ENCODE measurements at regions not wholly inside any gene's neighbourhood (a gene's known extent, or its start where the extent isn't known, plus 50 kb on each side); places are given as distances from the start of the nearest gene placed in this dataset.

DNA sequence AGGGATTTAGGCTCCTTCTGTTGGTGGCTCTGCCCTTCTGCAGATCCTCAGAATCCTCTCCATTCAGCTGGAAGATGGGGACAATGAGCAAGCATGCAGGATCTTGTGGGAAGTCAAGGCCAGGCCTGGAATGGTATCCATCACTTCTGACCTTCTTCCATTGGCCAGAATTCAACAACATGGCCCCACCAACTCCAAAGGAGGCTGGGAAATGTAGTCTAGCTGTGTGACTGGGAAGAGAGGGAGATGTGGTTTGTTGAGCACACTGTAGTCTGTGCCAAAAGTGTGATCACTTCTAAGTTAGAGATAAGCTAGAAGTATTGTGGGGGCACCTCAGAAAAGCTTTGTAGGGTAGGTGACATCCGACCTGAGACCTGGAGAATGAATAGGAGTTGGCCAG lies 60.4 kb upstream of the WNT4 start:
- Histone ChIP-seq H2BK120ac (ENCODE audit: low read depth, low read length) (no peak overlapping the region), H4K8ac (ENCODE audit: low read depth, low read length) (no peak overlapping the region), H3K14ac (ENCODE audit: low read length) (no peak overlapping the region), H2BK15ac (ENCODE audit: low read length) (no peak overlapping the region), H3K23ac (ENCODE audit: low read depth, low read length, poor library complexity) (no peak overlapping the region), H3K4me3 (ENCODE audit: low read length in 2 of 2) (no peak overlapping the region), H3K18ac (ENCODE audit: low read length) (no peak overlapping the region), H4K91ac (ENCODE audit: low read depth, low read length, poor library complexity) (no peak overlapping the region), H3K4me1 (ENCODE audit: control insufficient read depth in 2 of 2, insufficient read depth in 1 of 2, low read depth in 1 of 2, low read length in 2 of 2) (peaks cover 7 to 11% of the 10 kb centered on the region in 2 donors), H3K9ac (ENCODE audit: low read depth, low read length, poor library complexity) (no peak overlapping the region), H2BK5ac (ENCODE audit: low read length) (no peak overlapping the region), H2AK5ac (ENCODE audit: low read depth, low read length) (no peak overlapping the region), H3K79me1 (ENCODE audit: low read depth, low read length) (no peaks in the 10 kb centered on the region), H3K4me2 (ENCODE audit: insufficient read depth, low read length, poor library complexity, severe bottlenecking) (no peak overlapping the region), H3K36me3 (replicated peaks in 1 of 2; ENCODE audit: control insufficient read depth in 2 of 2, insufficient read depth in 2 of 2, low read length in 2 of 2) (no peaks in the 10 kb centered on the region), H3K4ac (ENCODE audit: low read length) (no peak overlapping the region), H3K9me3 (replicated peaks in 1 of 2; ENCODE audit: control insufficient read depth in 2 of 2, insufficient read depth in 1 of 2, low read depth in 1 of 2, low read length in 2 of 2) (no peaks in the 10 kb centered on the region), H3K27me3 (ENCODE audit: control insufficient read depth in 3 of 3, insufficient read depth in 3 of 3, low read depth in 1 of 3, low read length in 3 of 3) (peaks cover 10 to 67% (median 50%) of the 10 kb centered on the region in 3 experiments), H3K27ac (replicated peaks; ENCODE audit: low read length) (no peak overlapping the region), H2BK12ac (ENCODE audit: low read length) (no peak overlapping the region), H2AFZ (ENCODE audit: low read length) (no peak overlapping the region)
- no CpG with 5 or more reads among the region's 1 CpG for WGBS, 2 donors (ENCODE audit: extremely low coverage in 2 of 2, insufficient read length in 2 of 2, insufficient replicate concordance in 1 of 2)
- DNase-seq (ENCODE audit: low spot score) = no peak

- Histone ChIP-seq H2BK5ac (ENCODE audit: low read length) (no peak overlapping the region), H3K4me2 (ENCODE audit: insufficient read depth, low read length, poor library complexity, severe bottlenecking) (no peak overlapping the region), H2BK15ac (ENCODE audit: low read length) (no peak overlapping the region), H3K14ac (ENCODE audit: low read length) (no peak overlapping the region), H4K91ac (ENCODE audit: low read depth, low read length, poor library complexity) (no peak overlapping the region), H3K18ac (ENCODE audit: low read length) (no peak overlapping the region), H2BK12ac (ENCODE audit: low read length) (no peak overlapping the region), H2AFZ (ENCODE audit: low read length) (no peak overlapping the region), H3K27ac (replicated peaks; ENCODE audit: low read length) (no peak overlapping the region), H3K4me3 (ENCODE audit: low read length in 2 of 2) (no peak overlapping the region), H3K27me3 (ENCODE audit: control insufficient read depth in 3 of 3, insufficient read depth in 3 of 3, low read depth in 1 of 3, low read length in 3 of 3) (peaks cover 10 to 67% (median 52%) of the 10 kb centered on the region in 3 experiments), H3K9me3 (replicated peaks in 1 of 2; ENCODE audit: control insufficient read depth in 2 of 2, insufficient read depth in 1 of 2, low read depth in 1 of 2, low read length in 2 of 2) (no peaks in the 10 kb centered on the region), H3K4ac (ENCODE audit: low read length) (no peak overlapping the region), H3K9ac (ENCODE audit: low read depth, low read length, poor library complexity) (no peak overlapping the region), H3K36me3 (replicated peaks in 1 of 2; ENCODE audit: control insufficient read depth in 2 of 2, insufficient read depth in 2 of 2, low read length in 2 of 2) (no peaks in the 10 kb centered on the region), H3K23ac (ENCODE audit: low read depth, low read length, poor library complexity) (no peak overlapping the region), H3K79me1 (ENCODE audit: low read depth, low read length) (no peaks in the 10 kb centered on the region), H2AK5ac (ENCODE audit: low read depth, low read length) (no peak overlapping the region), H2BK120ac (ENCODE audit: low read depth, low read length) (no peak overlapping the region), H4K8ac (ENCODE audit: low read depth, low read length) (no peak overlapping the region), H3K4me1 (ENCODE audit: control insufficient read depth in 2 of 2, insufficient read depth in 1 of 2, low read depth in 1 of 2, low read length in 2 of 2) (peaks cover 11 to 19% of the 10 kb centered on the region in 2 donors)
- no peak for DNase-seq (ENCODE audit: low spot score)
- no CpG with 5 or more reads among the region's 11 CpGs for WGBS, 2 donors (ENCODE audit: extremely low coverage in 2 of 2, insufficient read length in 2 of 2, insufficient replicate concordance in 1 of 2)
Observed at GRCh38 chr1:22204057-22204840, 61.4 kb upstream of the WNT4 start.

GRCh38 chr1:22204989-22205913 lies 62.4 kb upstream of the WNT4 start:
- Histone ChIP-seq H2AFZ (ENCODE audit: low read length) (no peak overlapping the region), H4K8ac (ENCODE audit: low read depth, low read length) (no peak overlapping the region), H2AK5ac (ENCODE audit: low read depth, low read length) (no peak overlapping the region), H3K36me3 (replicated peaks in 1 of 2; ENCODE audit: control insufficient read depth in 2 of 2, insufficient read depth in 2 of 2, low read length in 2 of 2) (no peaks in the 10 kb centered on the region), H2BK5ac (ENCODE audit: low read length) (no peak overlapping the region), H3K79me1 (ENCODE audit: low read depth, low read length) (no peaks in the 10 kb centered on the region), H2BK120ac (ENCODE audit: low read depth, low read length) (no peak overlapping the region), H3K4ac (ENCODE audit: low read length) (no peak overlapping the region), H3K18ac (ENCODE audit: low read length) (no peak overlapping the region), H3K9me3 (replicated peaks in 1 of 2; ENCODE audit: control insufficient read depth in 2 of 2, insufficient read depth in 1 of 2, low read depth in 1 of 2, low read length in 2 of 2) (no peaks in the 10 kb centered on the region), H3K27ac (replicated peaks; ENCODE audit: low read length) (no peak overlapping the region), H2BK15ac (ENCODE audit: low read length) (no peak overlapping the region), H2BK12ac (ENCODE audit: low read length) (no peak overlapping the region), H3K27me3 (ENCODE audit: control insufficient read depth in 3 of 3, insufficient read depth in 3 of 3, low read depth in 1 of 3, low read length in 3 of 3) (peaks cover 17 to 75% (median 62%) of the 10 kb centered on the region in 3 experiments), H3K4me2 (ENCODE audit: insufficient read depth, low read length, poor library complexity, severe bottlenecking) (no peak overlapping the region), H4K91ac (ENCODE audit: low read depth, low read length, poor library complexity) (no peak overlapping the region), H3K23ac (ENCODE audit: low read depth, low read length, poor library complexity) (no peak overlapping the region), H3K4me3 (ENCODE audit: low read length in 2 of 2) (peak overlapping the region in 1 of 2 donors; percentile 10), H3K14ac (ENCODE audit: low read length) (peak overlapping the region; percentile 49), H3K9ac (ENCODE audit: low read depth, low read length, poor library complexity) (no peak overlapping the region), H3K4me1 (ENCODE audit: control insufficient read depth in 2 of 2, insufficient read depth in 1 of 2, low read depth in 1 of 2, low read length in 2 of 2) (peaks cover 14 to 21% of the 10 kb centered on the region in 2 donors)
- no peak for DNase-seq (ENCODE audit: low spot score)
- no CpG with 5 or more reads among the region's 15 CpGs for WGBS, 2 donors (ENCODE audit: extremely low coverage in 2 of 2, insufficient read length in 2 of 2, insufficient replicate concordance in 1 of 2)
